ENCODE measurements at regions not wholly inside any gene's neighbourhood (a gene's known extent, or its start where the extent isn't known, plus 50 kb on each side); places are given as distances from the start of the nearest gene placed in this dataset.
"Not testable (repeated sequence)": the region's sequence is repeated elsewhere in the genome, so short reads cannot be mapped to it uniquely, and the experiment has no call there.

GRCh38 chr1:55803429-55803828 lies 588.3 kb upstream of the USP24 start:
- DNase-seq, result no peak

- DNase-seq, result no peak
Measured at GRCh38 chr1:55801481-55801880, 586.3 kb upstream of the USP24 start.

GRCh38 chr1:55800503-55800902 lies 585.3 kb upstream of the USP24 start:
- no peak for DNase-seq

DNA sequence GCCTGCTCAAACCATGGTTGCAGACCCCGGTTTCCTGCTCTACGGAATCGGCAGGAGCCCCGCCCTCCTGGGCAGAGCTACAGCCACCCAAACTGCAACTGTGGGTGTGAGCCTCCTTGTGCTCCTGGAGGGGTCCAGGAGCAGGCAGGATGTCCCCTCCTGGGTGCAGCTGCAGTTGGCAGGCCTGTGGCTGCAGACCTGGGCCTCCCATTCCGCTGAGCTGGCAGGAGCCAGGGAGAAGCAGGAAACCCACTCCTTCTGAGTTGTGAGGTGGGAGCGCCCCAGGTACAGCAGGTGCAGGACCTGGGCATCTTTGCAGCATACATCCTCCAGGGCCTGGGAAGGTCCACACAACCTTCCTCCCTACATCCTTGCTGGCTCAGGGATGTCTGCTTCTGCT lies 578.7 kb upstream of the USP24 start:
- no peak for DNase-seq

DNA sequence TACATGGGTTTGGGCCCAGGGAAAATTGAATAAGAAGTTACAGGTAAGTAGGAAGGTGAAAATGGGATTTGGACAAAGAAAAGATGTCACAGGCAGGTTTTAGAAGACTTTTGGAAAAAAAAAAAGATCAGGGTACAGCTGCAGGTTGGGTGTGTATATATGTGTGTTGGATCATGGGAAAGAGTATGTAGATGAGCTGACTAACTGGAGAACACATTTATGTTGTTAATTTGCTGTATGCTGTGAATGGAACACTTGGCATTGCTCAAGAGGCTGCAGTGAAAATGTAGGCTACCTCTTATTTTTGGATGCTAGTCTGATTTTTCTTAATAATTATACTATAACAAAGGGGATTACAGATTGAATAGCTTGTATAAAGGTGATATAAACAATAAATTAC lies 577.7 kb upstream of the USP24 start:
- DNase-seq, result no peak

GRCh38 chr1:55789466-55789865 lies 574.3 kb upstream of the USP24 start:
- no peak for DNase-seq

DNA sequence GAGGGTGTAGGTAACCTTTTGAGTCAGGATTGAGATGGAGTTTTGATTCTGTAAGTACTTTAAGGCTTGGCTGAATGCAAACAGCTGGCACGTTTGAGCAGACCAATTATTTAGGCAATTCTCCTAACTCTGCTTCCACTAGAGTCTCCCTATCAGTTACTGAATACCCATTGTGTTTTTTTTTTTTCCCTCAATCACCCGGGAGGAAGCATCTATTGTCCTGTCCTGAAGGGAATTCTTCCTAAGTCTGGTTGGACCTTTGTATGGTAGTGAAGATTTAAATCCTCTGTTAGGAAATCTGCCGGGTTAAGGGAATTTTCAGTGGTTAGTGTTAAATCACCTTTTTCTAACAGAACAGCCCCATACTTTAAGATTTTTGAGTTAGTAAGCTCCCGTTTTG lies 571.2 kb upstream of the USP24 start:
- no peak for DNase-seq

DNA sequence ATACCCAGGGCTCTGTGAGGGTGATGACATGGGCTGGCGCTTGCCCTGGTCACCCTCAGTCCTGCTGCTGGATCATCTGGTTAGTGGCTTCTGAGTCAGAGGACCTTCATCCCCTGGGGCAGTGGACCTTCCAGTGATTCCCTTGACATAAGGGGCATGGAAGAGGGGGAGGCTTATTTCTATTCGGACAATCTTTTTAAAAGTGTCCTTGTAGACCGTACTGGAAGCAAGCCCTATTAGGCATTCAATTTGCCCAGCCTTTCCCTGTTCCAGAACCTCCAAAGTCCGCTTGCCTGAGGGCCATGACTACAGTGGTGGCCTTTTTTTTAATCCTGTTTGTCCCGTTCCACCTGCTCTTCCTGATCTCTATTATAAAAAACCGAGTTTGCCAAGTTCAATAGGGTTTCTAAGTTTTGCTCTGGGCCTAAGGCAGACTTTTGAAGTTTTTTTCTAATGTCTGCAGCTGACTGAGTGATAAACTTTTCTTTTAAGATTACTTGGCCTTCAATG lies 569.8 kb upstream of the USP24 start:
- DNase-seq, result not testable (repeated sequence)

GRCh38 chr1:55781944-55782482 lies 566.8 kb upstream of the USP24 start:
- DNase-seq, result no peak

DNA sequence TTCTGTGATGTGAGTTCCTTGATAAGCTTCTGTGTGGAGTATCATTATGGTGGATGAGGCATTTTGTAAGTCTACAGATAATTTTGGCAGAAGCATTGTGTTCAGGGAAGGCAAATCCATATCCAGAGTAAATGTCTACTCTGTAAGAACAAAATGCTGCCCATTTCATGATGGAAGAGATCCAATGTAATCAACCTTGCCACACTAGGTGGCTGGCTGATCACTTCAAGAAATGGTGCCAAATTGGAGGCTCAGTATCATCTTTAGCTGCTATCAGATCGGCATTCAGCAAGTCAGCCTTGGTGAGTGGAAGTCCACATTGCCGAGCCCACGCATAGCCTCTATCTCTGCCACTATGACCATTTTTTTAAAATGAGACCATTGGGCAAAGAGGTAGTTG lies 565.8 kb upstream of the USP24 start:
- DNase-seq, result no peak

DNA sequence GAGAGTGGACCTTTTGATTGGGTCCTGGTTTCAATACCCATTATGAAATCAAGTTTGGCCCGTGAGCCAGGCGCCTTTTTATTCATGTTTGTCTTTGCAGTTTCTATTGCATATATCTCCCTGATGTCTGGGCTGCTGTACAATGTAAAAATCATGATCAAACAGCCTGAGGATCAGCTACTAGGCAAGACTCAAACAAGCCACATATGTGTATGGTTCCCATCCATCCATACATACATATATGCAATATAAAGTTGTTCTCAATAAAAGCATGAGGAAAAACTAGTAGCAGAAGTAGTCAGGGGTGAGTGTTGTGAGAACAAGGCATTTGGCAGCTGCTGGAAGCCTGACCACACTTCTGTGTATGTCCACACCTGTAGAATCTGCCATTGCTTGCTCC lies 562.4 kb upstream of the USP24 start:
- DNase-seq, result no peak

DNA sequence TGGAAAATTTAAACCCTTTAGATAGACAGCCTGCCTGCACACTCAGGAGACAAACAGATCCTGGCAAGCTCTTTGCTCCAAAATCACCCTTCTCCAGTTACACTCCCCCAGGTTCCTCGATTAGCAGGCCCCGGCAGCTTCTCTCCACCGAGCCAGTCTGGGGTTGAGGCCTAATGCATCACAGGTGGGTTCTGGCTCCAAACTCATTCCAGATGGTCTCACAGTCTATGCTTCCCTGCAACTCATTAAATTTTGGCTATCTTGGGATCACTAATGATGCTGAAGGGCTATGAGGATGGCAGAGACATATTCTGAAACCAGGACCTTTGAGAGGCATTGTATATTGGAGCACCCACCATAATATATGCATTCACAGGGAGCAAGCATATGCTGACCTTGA lies 559.8 kb upstream of the USP24 start:
- DNase-seq, result no peak

GRCh38 chr1:55774446-55774845 lies 559.3 kb upstream of the USP24 start:
- no peak for DNase-seq

GRCh38 chr1:55773211-55773940 lies 558.2 kb upstream of the USP24 start:
- DNase-seq, result no peak

DNA sequence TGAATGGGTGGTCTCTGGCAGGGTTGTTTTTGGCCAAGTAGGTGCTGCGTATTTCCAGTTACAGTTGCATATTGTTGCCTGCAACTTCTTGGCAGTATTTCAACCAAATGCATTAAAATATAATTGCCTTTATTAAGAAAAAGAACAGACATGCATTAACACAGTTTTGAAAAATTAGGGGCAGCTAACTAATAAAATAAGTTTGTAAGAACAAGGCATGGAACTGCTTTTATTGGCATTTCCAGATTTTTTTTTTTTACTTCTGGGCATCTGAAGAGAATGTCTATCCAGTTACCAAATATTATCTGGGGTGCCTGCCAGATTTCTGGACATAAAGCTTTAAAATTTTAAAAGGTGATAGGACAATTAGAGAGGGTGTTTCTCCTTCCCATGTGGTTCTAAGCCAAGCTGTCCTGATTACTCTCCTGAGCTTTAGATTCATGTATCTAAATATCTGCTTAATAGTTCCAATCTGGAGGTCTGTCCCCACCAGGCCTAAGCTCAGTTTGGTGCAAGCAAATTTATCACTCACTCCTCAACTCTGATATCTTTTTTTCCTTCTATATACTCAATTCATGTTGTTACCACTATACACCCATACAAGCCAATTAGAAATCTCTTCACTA lies 553.3 kb upstream of the USP24 start:
- no peak for DNase-seq

- no peak for DNase-seq
Measured at GRCh38 chr1:55767171-55767570, 552.0 kb upstream of the USP24 start.

DNA sequence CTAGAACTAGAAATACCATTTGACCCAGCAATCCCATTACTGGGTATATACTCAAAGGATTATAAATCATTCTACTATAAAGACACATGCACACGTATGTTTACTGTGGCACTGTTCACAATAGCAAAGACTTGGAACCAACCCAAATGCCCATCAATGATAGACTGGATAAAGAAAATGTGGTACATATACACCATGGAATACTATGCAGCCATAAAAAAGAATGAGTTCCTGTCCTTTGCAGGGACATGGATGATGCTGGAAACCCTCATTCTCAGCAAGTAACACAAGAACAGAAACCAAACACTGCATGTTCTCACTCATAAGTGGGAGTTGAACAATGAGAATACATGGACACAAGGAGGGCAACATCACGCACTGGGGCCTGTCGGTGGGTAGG lies 550.3 kb upstream of the USP24 start:
- DNase-seq, result not testable (repeated sequence)

DNA sequence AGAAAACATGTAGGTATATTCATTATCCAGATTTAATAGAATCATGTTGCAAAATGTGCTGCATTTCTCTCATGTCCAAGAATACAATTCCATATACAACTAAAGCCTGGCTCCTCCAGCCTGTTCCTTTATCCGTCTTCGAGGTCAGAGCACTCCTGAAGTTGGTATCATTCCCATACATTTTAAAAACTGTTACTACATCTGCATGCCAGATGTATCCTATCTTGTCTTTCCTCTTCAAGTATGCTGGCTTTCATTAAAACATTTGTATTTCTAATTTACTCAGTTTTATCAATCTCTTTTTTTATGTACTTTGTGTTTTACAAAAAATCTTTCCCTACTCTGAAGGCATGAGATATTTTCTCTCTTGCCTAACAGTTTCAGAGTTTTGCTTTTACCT lies 536.6 kb upstream of the USP24 start:
- DNase-seq, result no peak

GRCh38 chr1:55750628-55750995 lies 535.4 kb upstream of the USP24 start:
- no peak for DNase-seq

DNA sequence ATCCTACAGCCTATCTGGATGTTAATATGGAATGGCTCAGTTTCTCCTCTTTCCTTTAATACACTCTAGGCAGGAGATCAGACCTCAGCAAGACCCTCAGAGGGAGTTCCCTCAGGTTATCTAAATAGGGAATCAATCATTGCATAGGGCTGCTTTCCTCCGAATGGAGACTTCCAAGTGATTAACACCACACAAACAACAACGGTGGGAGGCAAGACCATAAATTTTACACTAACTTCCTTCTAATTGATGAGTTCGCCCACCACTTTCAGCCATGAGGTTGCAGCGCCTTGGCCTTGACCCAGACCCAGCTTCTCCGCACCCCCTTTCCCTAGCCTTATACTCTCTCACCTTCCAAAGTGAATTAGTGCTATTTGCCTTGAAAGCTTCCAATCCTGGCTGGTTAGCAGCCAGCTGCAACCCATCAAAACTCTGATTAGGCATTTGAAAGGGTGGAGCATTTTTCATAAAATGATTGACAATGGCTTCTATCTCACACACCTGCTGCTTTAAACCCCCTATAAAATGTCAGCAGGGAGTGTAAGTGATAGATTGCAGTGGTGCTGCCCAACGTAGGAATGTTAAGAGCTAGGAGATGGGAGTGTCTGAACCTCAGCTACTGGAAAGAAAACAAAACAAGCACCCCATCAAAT lies 534.9 kb upstream of the USP24 start:
- DNase-seq, result no peak

GRCh38 chr1:55747408-55747841 lies 532.3 kb upstream of the USP24 start:
- no peak for DNase-seq

DNA sequence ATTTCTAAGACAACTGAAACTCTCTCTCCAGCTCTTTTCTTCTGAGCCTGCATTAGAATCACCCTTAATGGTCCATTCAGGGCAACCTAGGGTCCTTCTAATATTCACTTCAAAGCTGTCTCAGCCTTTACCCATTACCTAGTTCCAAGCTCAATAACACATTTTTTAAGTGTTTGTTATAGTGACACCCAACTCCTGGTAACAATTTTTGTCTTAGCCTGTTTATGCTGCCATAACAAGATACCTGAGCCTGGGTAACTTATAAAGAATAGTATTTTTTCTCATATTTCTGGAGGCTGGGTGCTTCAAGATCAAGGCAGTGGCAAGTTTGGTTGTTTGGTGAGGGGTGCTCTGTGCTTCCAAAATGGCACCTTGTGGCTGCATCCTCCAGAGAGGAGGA lies 531.5 kb upstream of the USP24 start:
- DNase-seq, result no peak

- DNase-seq, result no peak
Measured at GRCh38 chr1:55741516-55741915, 526.4 kb upstream of the USP24 start.

DNA sequence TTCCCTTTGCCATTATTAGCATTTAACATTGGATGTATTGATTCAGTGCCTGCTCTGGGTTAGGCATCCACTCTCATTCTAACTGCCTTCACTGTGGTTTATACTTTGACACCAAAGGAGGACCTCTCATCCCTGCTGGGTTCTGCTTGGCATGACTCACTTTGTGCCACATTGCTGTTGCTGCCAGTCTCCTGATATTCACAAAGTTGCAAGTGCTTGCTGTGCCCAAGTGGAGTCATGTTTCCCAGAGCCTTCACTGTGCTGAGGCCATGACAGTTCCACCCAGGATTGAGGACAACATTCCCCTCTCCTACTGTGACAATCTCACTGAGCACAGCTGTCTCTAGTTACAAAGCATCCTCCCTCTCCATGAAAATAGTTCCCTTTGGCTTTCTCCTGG lies 519.9 kb upstream of the USP24 start:
- no peak for DNase-seq
